HG03457 (cell line): ENCODE measurements at regions not wholly inside any gene's neighbourhood (a gene's known extent, or its start where the extent isn't known, plus 50 kb on each side); places are given as distances from the start of the nearest gene placed in this dataset.
"Not testable (repeated sequence)": the region's sequence is repeated elsewhere in the genome, so short reads cannot be mapped to it uniquely, and the experiment has no call there.

Experiments
- ATAC-seq: cut with Tn5 transposase; IDR thresholded peaks from one replicate; pipeline ENCODE4 v1.9.1; 2021; ENCODE audit warnings: moderate number of reproducible peaks; ENCODE audit not compliant: unreplicated experiment

- no peak for ATAC-seq
Measured at GRCh38 chr6:20340068-20340848, 61.4 kb upstream of the E2F3 start.

- ATAC-seq: no peak
Measured at GRCh38 chr6:20341096-20341495, 60.6 kb upstream of the E2F3 start.

GRCh38 chr6:20341564-20341963 is 60.1 kb upstream of the E2F3 start:
- ATAC-seq: no peak

DNA sequence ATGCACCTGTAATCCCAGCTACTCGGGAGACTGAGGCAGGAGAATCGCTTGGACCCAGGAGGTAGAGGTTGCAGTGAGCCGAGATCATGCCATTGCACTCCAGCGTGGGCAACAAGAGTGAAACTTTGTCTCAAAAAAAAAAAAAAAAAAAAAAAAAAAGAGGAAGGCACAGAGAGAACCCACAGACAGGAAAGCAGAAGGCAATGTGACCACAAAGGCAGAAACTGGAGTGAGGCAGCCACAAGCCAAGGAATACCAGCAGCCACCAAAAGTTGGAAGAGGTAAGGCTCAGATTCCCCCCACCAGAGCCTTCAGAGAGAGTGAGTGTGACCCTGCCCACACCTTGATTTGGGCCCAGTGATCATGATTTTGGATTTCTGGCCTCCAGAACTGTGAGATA is 54.7 kb upstream of the E2F3 start:
- ATAC-seq: not testable (repeated sequence)

- ATAC-seq: no peak
Measured at GRCh38 chr6:20348041-20348440, 53.6 kb upstream of the E2F3 start.

DNA sequence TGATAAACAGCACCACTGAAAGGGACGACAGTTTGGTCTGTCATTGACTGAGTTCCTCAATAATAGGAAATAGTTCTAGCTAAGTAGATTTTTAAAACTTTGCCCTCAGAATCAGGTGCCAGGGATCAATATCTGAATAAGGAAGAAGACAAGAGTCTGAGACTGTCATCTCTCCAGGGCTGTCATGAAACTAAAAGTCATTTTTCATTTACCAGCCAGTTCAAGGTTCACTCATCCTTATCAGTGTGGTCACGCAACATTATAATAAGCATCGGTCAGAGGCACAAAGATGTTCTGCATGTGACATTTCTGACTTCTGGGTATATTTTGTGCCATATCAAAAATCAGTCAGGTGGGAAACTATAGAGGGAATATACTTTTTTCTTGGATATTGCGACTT is 52.5 kb upstream of the E2F3 start:
- no peak for ATAC-seq

DNA sequence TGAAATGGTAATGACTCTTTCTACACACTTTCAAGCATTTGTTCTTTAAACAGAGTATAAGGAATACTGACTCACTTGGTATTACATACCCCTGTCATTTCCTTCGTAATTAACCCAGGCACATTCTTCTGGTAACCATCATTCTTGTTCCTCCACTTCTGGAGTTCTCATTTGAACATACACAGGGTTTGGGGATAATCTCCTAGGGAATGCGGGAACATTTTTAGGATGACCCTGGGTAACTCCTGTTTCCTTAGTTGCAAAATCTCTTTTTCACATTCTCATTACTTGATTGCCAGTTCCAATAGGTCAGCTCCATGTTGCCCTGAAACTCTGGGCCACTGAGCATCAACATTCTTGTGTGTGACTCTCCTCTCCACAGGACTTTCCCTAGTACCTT is 51.5 kb upstream of the E2F3 start:
- ATAC-seq: no peak

DNA sequence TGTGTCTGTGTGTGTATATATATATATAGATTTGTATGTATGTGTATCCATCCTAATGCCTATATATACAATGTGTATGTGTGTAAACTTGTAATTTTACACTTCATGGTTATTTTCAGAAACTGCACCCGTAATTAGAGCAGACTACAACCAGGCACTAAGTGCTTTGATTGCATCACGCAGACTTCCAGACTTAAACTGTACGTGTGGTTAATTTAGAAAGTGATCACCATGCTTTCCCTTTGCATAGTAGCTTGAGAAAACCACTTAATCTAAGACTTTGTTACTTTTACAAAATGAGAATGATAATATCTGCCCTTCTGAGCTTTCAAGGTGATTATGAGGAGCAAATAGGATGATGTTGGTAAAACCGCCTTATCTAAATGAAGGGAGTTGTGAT is 50.1 kb upstream of the E2F3 start:
- no peak for ATAC-seq
